Kidney (tissue), 13 donors: ENCODE measurements at regions not wholly inside any gene's neighbourhood (a gene's known extent, or its start where the extent isn't known, plus 50 kb on each side); places are given as distances from the start of the nearest gene placed in this dataset.
A peak's percentile ranks its signal among the peaks of the same experiment; 100 is the strongest.

Experiments used
- DNase-seq, 5 donors: peaks; one replicate each; pipeline ENCODE4 v3.0.0-alpha.2; 2013 to 2020
- FAIRE-seq: peaks from 2 replicates; lab custom pipeline; 2012; peaks lifted over from hg19 to GRCh38; lab: Jason Lieb, UNC
- H3K27ac ChIP-seq, 2 donors: one replicate each; pipeline ENCODE4 v1.7.0; 2013; ENCODE audit warnings: low read depth in 2 of 2, low read length in 2 of 2, inconsistent platforms in 1 of 2
- H3K27me3 ChIP-seq: one replicate; pipeline ENCODE4 v1.7.1; 2013; ENCODE audit warnings: low read length, inconsistent platforms; ENCODE audit not compliant: control insufficient read depth, insufficient read depth
- H3K36me3 ChIP-seq, 3 donors: one replicate each; pipeline versions ENCODE4 v1.7.0 to v1.7.1; 2013; ENCODE audit warnings: low read length in 3 of 3, control low read depth in 1 of 3, inconsistent platforms in 1 of 3; ENCODE audit not compliant: insufficient read depth in 3 of 3, control insufficient read depth in 2 of 3
- H3K4me1 ChIP-seq, 3 donors: one replicate each; pipeline versions ENCODE4 v1.7.0 to v1.7.1; 2013; ENCODE audit warnings: low read length in 3 of 3, inconsistent platforms in 1 of 3, low read depth in 1 of 3; ENCODE audit not compliant: control insufficient read depth in 2 of 3, insufficient read depth in 2 of 3
- H3K4me3 ChIP-seq, 3 donors: one replicate each; pipeline versions ENCODE4 v1.7.0 to v1.8.1; 2013; ENCODE audit warnings: low read length in 3 of 3, control low read depth in 1 of 3, inconsistent platforms in 1 of 3
- H3K9ac ChIP-seq, 3 donors: one replicate each; pipeline versions ENCODE4 v1.7.0 to v1.7.1; 2013; ENCODE audit warnings: low read length in 3 of 3, control low read depth in 1 of 3, inconsistent platforms in 1 of 3
- H3K9me3 ChIP-seq, 3 donors: one replicate each; pipeline versions ENCODE4 v1.7.0 to v1.7.1; 2013; ENCODE audit warnings: low read length in 3 of 3, control low read depth in 1 of 3, inconsistent platforms in 1 of 3; ENCODE audit not compliant: control insufficient read depth in 2 of 3, insufficient read depth in 1 of 3
- CTCF ChIP-seq: IDR thresholded peaks from 3 replicates; pipeline ENCODE4 v1.5.1; 2012; ENCODE audit warnings: mild to moderate bottlenecking, moderate library complexity, borderline replicate concordance; ENCODE audit not compliant: insufficient read depth; ENCODE audit errors: extremely low read depth
- intact Hi-C: fragments of 100-400 bp; cut with DNase I; formaldehyde crosslinking; loops from one replicate; pipeline ENCODE4 v1.11.1; 2022
- donor health status: control.
- donor health status: control.
- donor health status: control.
- donor health status: control.
- donor health status: control.
- donor health status: DM: yes; HTN: yes; CAD: no.
- donor health status: Normal renal cell carcinoma (clear cell type).

DNA sequence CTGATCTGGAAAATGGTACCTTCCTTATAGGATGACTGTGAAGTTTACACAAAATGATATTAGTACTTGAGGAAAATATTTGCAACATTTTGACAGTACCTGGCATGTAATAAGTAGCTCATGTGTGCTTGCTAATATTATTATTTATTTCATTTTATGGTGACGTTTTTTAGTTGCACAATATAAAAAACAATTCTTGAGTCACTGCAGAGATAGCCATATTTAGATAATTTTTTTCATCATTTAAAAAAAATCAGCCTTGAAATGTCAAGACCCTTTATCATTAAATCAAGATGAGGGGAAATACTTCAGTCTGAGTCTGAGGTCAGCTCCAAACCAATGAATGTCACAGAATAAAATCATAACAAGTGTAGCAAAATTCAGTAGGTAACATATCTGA is 196.8 kb upstream of the RUNX1 start:
- Histone ChIP-seq H3K4me3 (no peak overlapping the region), H3K27me3 (no peaks in the 10 kb centered on the region), H3K27ac (no peak overlapping the region), H3K4me1 (no peaks in the 10 kb centered on the region), H3K9ac (no peak overlapping the region), H3K9me3 (no peaks in the 10 kb centered on the region), H3K36me3 (no peaks in the 10 kb centered on the region)
- DNase-seq (no peak), FAIRE-seq (no peak)
- intact Hi-C loops: no loop called here
- no peak for TF ChIP-seq CTCF

DNA sequence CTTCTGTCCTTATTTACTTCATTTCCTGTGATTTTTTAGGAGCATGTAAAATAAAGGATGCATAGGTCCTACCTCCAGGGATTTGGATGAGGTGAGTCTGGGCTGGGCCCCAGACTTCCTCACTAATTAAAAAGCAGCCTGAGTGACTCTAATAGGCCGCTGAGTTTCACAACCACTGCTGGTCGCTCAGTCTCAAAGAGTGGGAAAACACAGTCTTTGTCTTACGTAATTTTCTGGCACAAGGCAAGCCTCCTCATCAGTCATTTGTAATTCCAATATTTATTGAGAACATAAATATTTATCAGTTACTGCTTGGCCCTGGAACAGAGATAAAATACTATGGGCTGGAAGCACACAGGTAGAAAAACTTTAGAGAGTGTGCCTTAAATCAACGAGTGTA is 195.4 kb upstream of the RUNX1 start:
- Histone ChIP-seq H3K9ac (no peak overlapping the region), H3K36me3 (no peaks in the 10 kb centered on the region), H3K4me1 (no peaks in the 10 kb centered on the region), H3K27me3 (no peaks in the 10 kb centered on the region), H3K4me3 (no peak overlapping the region), H3K27ac (no peak overlapping the region), H3K9me3 (no peaks in the 10 kb centered on the region)
- DNase-seq (no peak), FAIRE-seq (no peak)
- intact Hi-C loops: no loop called here
- no peak for TF ChIP-seq CTCF

DNA sequence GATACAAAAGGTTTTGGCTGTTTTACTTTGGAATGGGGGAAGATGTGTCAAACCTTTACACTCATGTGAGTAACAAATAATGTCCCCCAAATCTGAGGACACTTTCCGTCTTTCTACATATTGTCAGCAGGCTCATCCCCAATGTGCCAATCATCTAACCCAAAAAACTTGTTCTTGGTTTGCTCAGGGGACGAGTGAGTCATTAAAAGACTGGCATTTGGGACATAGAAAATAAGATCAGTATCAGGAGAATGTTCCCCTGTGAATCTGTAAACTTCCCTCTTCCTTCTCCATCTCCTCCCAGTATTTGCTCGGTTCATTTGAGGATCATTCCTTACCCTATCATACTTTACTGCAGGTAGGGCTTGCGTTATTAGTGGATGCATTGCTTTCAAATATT is 194.1 kb upstream of the RUNX1 start:
- no peak overlapping the region for H3K9ac ChIP-seq
- H3K36me3 ChIP-seq: no peaks in the 10 kb centered on the region
- DNase-seq: no peak
- H3K9me3 ChIP-seq: no peaks in the 10 kb centered on the region
- H3K27me3 ChIP-seq: no peaks in the 10 kb centered on the region
- no peak for TF ChIP-seq CTCF
- no peak overlapping the region for H3K4me3 ChIP-seq
- no peak overlapping the region for H3K27ac ChIP-seq
- FAIRE-seq: no peak
- H3K4me1 ChIP-seq: no peaks in the 10 kb centered on the region
- intact Hi-C loops: no loop called here

GRCh38 chr21:35239811-35240219 is 190.7 kb upstream of the RUNX1 start:
- H3K4me3 ChIP-seq: no peak overlapping the region
- no peaks in the 10 kb centered on the region for H3K27me3 ChIP-seq
- DNase-seq (peak in 2 of 5 donors; percentile 15 to 34), FAIRE-seq (no peak)
- H3K4me1 ChIP-seq: no peaks in the 10 kb centered on the region
- H3K36me3 ChIP-seq: no peaks in the 10 kb centered on the region
- intact Hi-C loops: no loop called here
- no peak overlapping the region for H3K27ac ChIP-seq
- TF ChIP-seq CTCF: no peak
- H3K9ac ChIP-seq: no peak overlapping the region
- no peaks in the 10 kb centered on the region for H3K9me3 ChIP-seq
